Transverse colon (tissue), 3 donors: ENCODE measurements at regions not wholly inside any gene's neighbourhood (a gene's known extent, or its start where the extent isn't known, plus 50 kb on each side); places are given as distances from the start of the nearest gene placed in this dataset.

ENCODE experiments used
- POLR2A ChIP-seq: fragments of 450-650 bp; IDR thresholded peaks from one replicate; pipeline ENCODE4 v1.6.1; 2016; ENCODE audit warnings: antibody characterized with exemption, mild to moderate bottlenecking, moderate library complexity
- TF ChIP-seq, protein P1 (sequence below), 5 experiments: fragments of 200-600 bp in 3 of 5; fragments of 450-650 bp in 2 of 5; sonication (generic) in 3 of 5; IDR thresholded peaks; 1 replicate in 2 of 5; 2 replicates in 3 of 5; pipeline ENCODE4 v1.5.1; 2016 to 2017; ENCODE audit warnings: antibody characterized with exemption in 5 of 5, inconsistent platforms in 3 of 5, mild to moderate bottlenecking in 2 of 5, moderate library complexity in 1 of 5

DNA sequence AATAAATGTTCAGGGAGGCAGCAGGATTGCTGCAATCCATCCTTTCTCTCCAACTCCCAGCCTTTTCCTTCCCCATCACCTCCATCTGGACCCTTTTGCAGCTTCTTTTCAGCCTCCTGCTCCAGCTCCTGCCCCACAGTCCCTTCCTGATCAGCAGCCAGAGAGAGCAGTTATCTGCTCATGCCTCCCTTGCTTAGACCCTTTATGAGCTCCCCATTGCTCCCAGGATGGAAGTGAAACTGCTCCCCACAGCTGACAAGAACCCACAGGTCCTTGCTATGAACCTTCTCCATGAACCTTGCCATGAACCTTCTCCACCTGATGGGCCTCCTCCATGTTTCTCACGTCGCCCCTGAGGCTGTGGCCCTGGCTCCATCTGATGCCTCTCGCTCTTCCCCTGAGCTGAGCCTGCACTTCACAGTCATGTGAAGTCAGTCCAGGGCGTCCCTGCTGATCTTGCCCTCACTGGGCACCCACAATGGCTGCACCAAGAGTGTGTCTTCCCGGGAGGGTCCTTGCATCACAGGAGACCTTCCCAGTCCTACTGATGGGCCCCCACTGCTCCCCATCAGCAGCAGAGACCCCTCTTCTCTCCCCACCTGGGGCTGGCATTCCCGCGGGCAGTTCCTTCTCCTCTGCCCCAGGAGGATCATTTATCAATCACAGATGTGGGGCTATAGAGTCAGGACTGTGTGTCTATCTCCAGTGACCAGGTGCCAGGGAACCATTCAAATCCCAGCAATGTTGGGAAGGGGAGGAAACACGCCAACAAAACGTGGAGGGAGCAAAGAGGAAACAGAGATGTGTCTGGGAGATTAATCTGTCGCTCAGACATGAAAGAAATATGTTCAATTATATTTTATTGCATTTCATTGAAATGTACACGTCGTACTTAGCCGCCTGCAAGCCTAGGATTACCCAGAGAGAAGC, 73.1 kb downstream of the MATN1 start:
- TF ChIP-seq, protein P1, sequence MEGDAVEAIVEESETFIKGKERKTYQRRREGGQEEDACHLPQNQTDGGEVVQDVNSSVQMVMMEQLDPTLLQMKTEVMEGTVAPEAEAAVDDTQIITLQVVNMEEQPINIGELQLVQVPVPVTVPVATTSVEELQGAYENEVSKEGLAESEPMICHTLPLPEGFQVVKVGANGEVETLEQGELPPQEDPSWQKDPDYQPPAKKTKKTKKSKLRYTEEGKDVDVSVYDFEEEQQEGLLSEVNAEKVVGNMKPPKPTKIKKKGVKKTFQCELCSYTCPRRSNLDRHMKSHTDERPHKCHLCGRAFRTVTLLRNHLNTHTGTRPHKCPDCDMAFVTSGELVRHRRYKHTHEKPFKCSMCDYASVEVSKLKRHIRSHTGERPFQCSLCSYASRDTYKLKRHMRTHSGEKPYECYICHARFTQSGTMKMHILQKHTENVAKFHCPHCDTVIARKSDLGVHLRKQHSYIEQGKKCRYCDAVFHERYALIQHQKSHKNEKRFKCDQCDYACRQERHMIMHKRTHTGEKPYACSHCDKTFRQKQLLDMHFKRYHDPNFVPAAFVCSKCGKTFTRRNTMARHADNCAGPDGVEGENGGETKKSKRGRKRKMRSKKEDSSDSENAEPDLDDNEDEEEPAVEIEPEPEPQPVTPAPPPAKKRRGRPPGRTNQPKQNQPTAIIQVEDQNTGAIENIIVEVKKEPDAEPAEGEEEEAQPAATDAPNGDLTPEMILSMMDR (IDR thresholded peaks at IDR 0.05): no peak
- no peak for TF ChIP-seq POLR2A
